ENCODE measurements at regions not wholly inside any gene's neighbourhood (a gene's known extent, or its start where the extent isn't known, plus 50 kb on each side); places are given as distances from the start of the nearest gene placed in this dataset.

- H3K9me3 ChIP-seq (ENCODE audit: control insufficient read depth in 2 of 2, low read length in 2 of 2) = no peaks in the 10 kb centered on the region
- H3K4me3 ChIP-seq (ENCODE audit: low read length in 2 of 2) = no peak overlapping the region
- no peak overlapping the region for H3K9ac ChIP-seq (ENCODE audit: low read depth in 1 of 2, low read length in 2 of 2)
- no peaks in the 10 kb centered on the region for H3K27me3 ChIP-seq (ENCODE audit: control insufficient read depth in 2 of 2, insufficient read depth in 2 of 2, low read length in 2 of 2)
- no peaks in the 10 kb centered on the region for H3K36me3 ChIP-seq (ENCODE audit: control insufficient read depth in 2 of 2, insufficient read depth in 2 of 2, low read length in 2 of 2)
- no peaks in the 10 kb centered on the region for H3K4me1 ChIP-seq (ENCODE audit: control insufficient read depth in 2 of 2, insufficient read depth in 2 of 2, low read length in 2 of 2)
- no peak overlapping the region for H3K27ac ChIP-seq (ENCODE audit: low read depth in 2 of 2, low read length in 2 of 2)
These were observed 207.1 kb upstream of the N4BP1 start for GRCh38 chr16:48817032-48817431.

- H3K4me1 ChIP-seq (ENCODE audit: control insufficient read depth in 2 of 2, insufficient read depth in 2 of 2, low read length in 2 of 2) = no peaks in the 10 kb centered on the region
- H3K27me3 ChIP-seq (ENCODE audit: control insufficient read depth in 2 of 2, insufficient read depth in 2 of 2, low read length in 2 of 2) = no peaks in the 10 kb centered on the region
- H3K9ac ChIP-seq (ENCODE audit: low read depth in 1 of 2, low read length in 2 of 2) = no peak overlapping the region
- no peak overlapping the region for H3K27ac ChIP-seq (ENCODE audit: low read depth in 2 of 2, low read length in 2 of 2)
- H3K9me3 ChIP-seq (ENCODE audit: control insufficient read depth in 2 of 2, low read length in 2 of 2) = no peaks in the 10 kb centered on the region
- H3K36me3 ChIP-seq (ENCODE audit: control insufficient read depth in 2 of 2, insufficient read depth in 2 of 2, low read length in 2 of 2) = no peaks in the 10 kb centered on the region
- H3K4me3 ChIP-seq (ENCODE audit: low read length in 2 of 2) = no peak overlapping the region
These were observed 206.4 kb upstream of the N4BP1 start for GRCh38 chr16:48816393-48816792.

- no peak overlapping the region for H3K27ac ChIP-seq (ENCODE audit: low read depth in 2 of 2, low read length in 2 of 2)
- no peaks in the 10 kb centered on the region for H3K36me3 ChIP-seq (ENCODE audit: control insufficient read depth in 2 of 2, insufficient read depth in 2 of 2, low read length in 2 of 2)
- H3K27me3 ChIP-seq (ENCODE audit: control insufficient read depth in 2 of 2, insufficient read depth in 2 of 2, low read length in 2 of 2) = peaks cover 0 to 3% of the 10 kb centered on the region in 2 donors
- no peak overlapping the region for H3K9ac ChIP-seq (ENCODE audit: low read depth in 1 of 2, low read length in 2 of 2)
- no peak overlapping the region for H3K4me3 ChIP-seq (ENCODE audit: low read length in 2 of 2)
- no peaks in the 10 kb centered on the region for H3K9me3 ChIP-seq (ENCODE audit: control insufficient read depth in 2 of 2, low read length in 2 of 2)
- no peaks in the 10 kb centered on the region for H3K4me1 ChIP-seq (ENCODE audit: control insufficient read depth in 2 of 2, insufficient read depth in 2 of 2, low read length in 2 of 2)
These were observed 205.0 kb upstream of the N4BP1 start for GRCh38 chr16:48814994-48815393.

- Histone ChIP-seq H3K36me3 (ENCODE audit: control insufficient read depth in 2 of 2, insufficient read depth in 2 of 2, low read length in 2 of 2) (no peaks in the 10 kb centered on the region), H3K9ac (ENCODE audit: low read depth in 1 of 2, low read length in 2 of 2) (no peak overlapping the region), H3K27me3 (ENCODE audit: control insufficient read depth in 2 of 2, insufficient read depth in 2 of 2, low read length in 2 of 2) (peaks cover 0 to 3% of the 10 kb centered on the region in 2 donors), H3K4me1 (ENCODE audit: control insufficient read depth in 2 of 2, insufficient read depth in 2 of 2, low read length in 2 of 2) (no peaks in the 10 kb centered on the region), H3K9me3 (ENCODE audit: control insufficient read depth in 2 of 2, low read length in 2 of 2) (no peaks in the 10 kb centered on the region), H3K27ac (ENCODE audit: low read depth in 2 of 2, low read length in 2 of 2) (no peak overlapping the region), H3K4me3 (ENCODE audit: low read length in 2 of 2) (no peak overlapping the region)
These were observed 203.5 kb upstream of the N4BP1 start for GRCh38 chr16:48813485-48813884.

- no peak overlapping the region for H3K9ac ChIP-seq (ENCODE audit: low read depth in 1 of 2, low read length in 2 of 2)
- H3K27me3 ChIP-seq (ENCODE audit: control insufficient read depth in 2 of 2, insufficient read depth in 2 of 2, low read length in 2 of 2) = peaks cover 0 to 3% of the 10 kb centered on the region in 2 donors
- no peak overlapping the region for H3K4me3 ChIP-seq (ENCODE audit: low read length in 2 of 2)
- H3K4me1 ChIP-seq (ENCODE audit: control insufficient read depth in 2 of 2, insufficient read depth in 2 of 2, low read length in 2 of 2) = no peaks in the 10 kb centered on the region
- no peaks in the 10 kb centered on the region for H3K36me3 ChIP-seq (ENCODE audit: control insufficient read depth in 2 of 2, insufficient read depth in 2 of 2, low read length in 2 of 2)
- H3K9me3 ChIP-seq (ENCODE audit: control insufficient read depth in 2 of 2, low read length in 2 of 2) = no peaks in the 10 kb centered on the region
- H3K27ac ChIP-seq (ENCODE audit: low read depth in 2 of 2, low read length in 2 of 2) = no peak overlapping the region
These were observed 202.9 kb upstream of the N4BP1 start for GRCh38 chr16:48812856-48813255.

- H3K4me3 ChIP-seq (ENCODE audit: low read length in 2 of 2) = no peak overlapping the region
- no peaks in the 10 kb centered on the region for H3K36me3 ChIP-seq (ENCODE audit: control insufficient read depth in 2 of 2, insufficient read depth in 2 of 2, low read length in 2 of 2)
- no peak overlapping the region for H3K9ac ChIP-seq (ENCODE audit: low read depth in 1 of 2, low read length in 2 of 2)
- no peaks in the 10 kb centered on the region for H3K9me3 ChIP-seq (ENCODE audit: control insufficient read depth in 2 of 2, low read length in 2 of 2)
- no peak overlapping the region for H3K27ac ChIP-seq (ENCODE audit: low read depth in 2 of 2, low read length in 2 of 2)
- H3K27me3 ChIP-seq (ENCODE audit: control insufficient read depth in 2 of 2, insufficient read depth in 2 of 2, low read length in 2 of 2) = peaks cover 0 to 3% of the 10 kb centered on the region in 2 donors
- H3K4me1 ChIP-seq (ENCODE audit: control insufficient read depth in 2 of 2, insufficient read depth in 2 of 2, low read length in 2 of 2) = no peaks in the 10 kb centered on the region
These were observed 201.5 kb upstream of the N4BP1 start for GRCh38 chr16:48811478-48811877.

GRCh38 chr16:48810803-48811453 lies 200.9 kb upstream of the N4BP1 start:
- Histone ChIP-seq H3K27ac (ENCODE audit: low read depth in 2 of 2, low read length in 2 of 2) (no peak overlapping the region), H3K9ac (ENCODE audit: low read depth in 1 of 2, low read length in 2 of 2) (no peak overlapping the region), H3K4me1 (ENCODE audit: control insufficient read depth in 2 of 2, insufficient read depth in 2 of 2, low read length in 2 of 2) (no peaks in the 10 kb centered on the region), H3K4me3 (ENCODE audit: low read length in 2 of 2) (no peak overlapping the region), H3K36me3 (ENCODE audit: control insufficient read depth in 2 of 2, insufficient read depth in 2 of 2, low read length in 2 of 2) (no peaks in the 10 kb centered on the region), H3K9me3 (ENCODE audit: control insufficient read depth in 2 of 2, low read length in 2 of 2) (no peaks in the 10 kb centered on the region), H3K27me3 (ENCODE audit: control insufficient read depth in 2 of 2, insufficient read depth in 2 of 2, low read length in 2 of 2) (peaks cover 0 to 3% of the 10 kb centered on the region in 2 donors)

- Histone ChIP-seq H3K9me3 (ENCODE audit: control insufficient read depth in 2 of 2, low read length in 2 of 2) (no peaks in the 10 kb centered on the region), H3K4me3 (ENCODE audit: low read length in 2 of 2) (no peak overlapping the region), H3K9ac (ENCODE audit: low read depth in 1 of 2, low read length in 2 of 2) (no peak overlapping the region), H3K27me3 (ENCODE audit: control insufficient read depth in 2 of 2, insufficient read depth in 2 of 2, low read length in 2 of 2) (peaks cover 0 to 3% of the 10 kb centered on the region in 2 donors), H3K36me3 (ENCODE audit: control insufficient read depth in 2 of 2, insufficient read depth in 2 of 2, low read length in 2 of 2) (no peaks in the 10 kb centered on the region), H3K27ac (ENCODE audit: low read depth in 2 of 2, low read length in 2 of 2) (no peak overlapping the region), H3K4me1 (ENCODE audit: control insufficient read depth in 2 of 2, insufficient read depth in 2 of 2, low read length in 2 of 2) (no peaks in the 10 kb centered on the region)
These were observed 200.4 kb upstream of the N4BP1 start for GRCh38 chr16:48810436-48810802.

GRCh38 chr16:48790151-48790550 lies 180.2 kb upstream of the N4BP1 start:
- no peak overlapping the region for H3K4me3 ChIP-seq (ENCODE audit: low read length in 2 of 2)
- no peaks in the 10 kb centered on the region for H3K27me3 ChIP-seq (ENCODE audit: control insufficient read depth in 2 of 2, insufficient read depth in 2 of 2, low read length in 2 of 2)
- no peak overlapping the region for H3K27ac ChIP-seq (ENCODE audit: low read depth in 2 of 2, low read length in 2 of 2)
- H3K36me3 ChIP-seq (ENCODE audit: control insufficient read depth in 2 of 2, insufficient read depth in 2 of 2, low read length in 2 of 2) = no peaks in the 10 kb centered on the region
- no peaks in the 10 kb centered on the region for H3K4me1 ChIP-seq (ENCODE audit: control insufficient read depth in 2 of 2, insufficient read depth in 2 of 2, low read length in 2 of 2)
- H3K9ac ChIP-seq (ENCODE audit: low read depth in 1 of 2, low read length in 2 of 2) = no peak overlapping the region
- H3K9me3 ChIP-seq (ENCODE audit: control insufficient read depth in 2 of 2, low read length in 2 of 2) = no peaks in the 10 kb centered on the region

- Histone ChIP-seq H3K36me3 (ENCODE audit: control insufficient read depth in 2 of 2, insufficient read depth in 2 of 2, low read length in 2 of 2) (no peaks in the 10 kb centered on the region), H3K9ac (ENCODE audit: low read depth in 1 of 2, low read length in 2 of 2) (no peak overlapping the region), H3K27ac (ENCODE audit: low read depth in 2 of 2, low read length in 2 of 2) (no peak overlapping the region), H3K27me3 (ENCODE audit: control insufficient read depth in 2 of 2, insufficient read depth in 2 of 2, low read length in 2 of 2) (no peaks in the 10 kb centered on the region), H3K9me3 (ENCODE audit: control insufficient read depth in 2 of 2, low read length in 2 of 2) (no peaks in the 10 kb centered on the region), H3K4me3 (ENCODE audit: low read length in 2 of 2) (no peak overlapping the region), H3K4me1 (ENCODE audit: control insufficient read depth in 2 of 2, insufficient read depth in 2 of 2, low read length in 2 of 2) (no peaks in the 10 kb centered on the region)
These were observed 178.5 kb upstream of the N4BP1 start for GRCh38 chr16:48788475-48788874.

- Histone ChIP-seq H3K36me3 (ENCODE audit: control insufficient read depth in 2 of 2, insufficient read depth in 2 of 2, low read length in 2 of 2) (no peaks in the 10 kb centered on the region), H3K9me3 (ENCODE audit: control insufficient read depth in 2 of 2, low read length in 2 of 2) (no peaks in the 10 kb centered on the region), H3K4me1 (ENCODE audit: control insufficient read depth in 2 of 2, insufficient read depth in 2 of 2, low read length in 2 of 2) (no peaks in the 10 kb centered on the region), H3K27me3 (ENCODE audit: control insufficient read depth in 2 of 2, insufficient read depth in 2 of 2, low read length in 2 of 2) (no peaks in the 10 kb centered on the region), H3K4me3 (ENCODE audit: low read length in 2 of 2) (no peak overlapping the region), H3K9ac (ENCODE audit: low read depth in 1 of 2, low read length in 2 of 2) (no peak overlapping the region), H3K27ac (ENCODE audit: low read depth in 2 of 2, low read length in 2 of 2) (no peak overlapping the region)
These were observed 135.6 kb upstream of the N4BP1 start for GRCh38 chr16:48745541-48745940.
